MCF 10A (cell line): ENCODE measurements at regions not wholly inside any gene's neighbourhood (a gene's known extent, or its start where the extent isn't known, plus 50 kb on each side); places are given as distances from the start of the nearest gene placed in this dataset.

Experiments used
- BruUV-seq: library from RNA; stranded (reverse); fragments of 400-500 nt; replicated peaks from 2 replicates; lab custom pipeline; 2021; lab: Mats Ljungman, UMichigan
- CTCF ChIA-PET: fragments of 300-600 bp; sonication (Branson Sonifier 250); formaldehyde crosslinking; extraction: SDS; loops from one replicate; lab custom pipeline; 2021; ENCODE audit warnings: antibody characterized with exemption, inconsistent platforms; lab: Yijun Ruan, JAX
- POLR2A ChIA-PET: fragments of 300-600, 350-650 bp; sonication (Branson Sonifier 250); formaldehyde crosslinking; extraction: SDS; loops from one replicate; lab custom pipeline; 2020; ENCODE audit warnings: antibody characterized with exemption, inconsistent platforms; lab: Yijun Ruan, JAX
- DNase-seq: peaks from one replicate; pipeline ENCODE4 v3.0.0-alpha.2; 2018; ENCODE audit not compliant: unreplicated experiment
- H3K27ac Mint-ChIP-seq: one replicate; pipeline ENCODE4 v1.8.0; 2022; ENCODE audit warnings: mild to moderate bottlenecking, low read depth, mixed read lengths; ENCODE audit not compliant: unreplicated experiment
- H3K27me3 Mint-ChIP-seq: one replicate; pipeline ENCODE4 v1.8.0; 2022; ENCODE audit warnings: mixed read lengths; ENCODE audit not compliant: insufficient read depth, unreplicated experiment
- H3K36me3 Mint-ChIP-seq: one replicate; pipeline ENCODE4 v1.8.0; 2022; ENCODE audit warnings: mild to moderate bottlenecking, moderate library complexity, mixed read lengths; ENCODE audit not compliant: insufficient read depth, unreplicated experiment
- H3K4me1 Mint-ChIP-seq: one replicate; pipeline ENCODE4 v1.8.0; 2022; ENCODE audit warnings: mixed read lengths; ENCODE audit not compliant: insufficient read depth, unreplicated experiment
- H3K4me3 Mint-ChIP-seq: one replicate; pipeline ENCODE4 v1.8.0; 2022; ENCODE audit warnings: mild to moderate bottlenecking, moderate library complexity, mixed read lengths; ENCODE audit not compliant: unreplicated experiment
- H3K9me3 Mint-ChIP-seq: one replicate; pipeline ENCODE4 v1.8.0; 2022; ENCODE audit warnings: mixed read lengths; ENCODE audit not compliant: unreplicated experiment
- intact Hi-C: fragments of 100-400 bp; cut with micrococcal nuclease; formaldehyde crosslinking; loops from 2 replicates; pipeline ENCODE4 v1.14.1; 2022
- TF ChIP-seq, protein P1 (sequence below): fragments of 200-600 bp; IDR thresholded peaks from one replicate; pipeline ENCODE4 v1.8.0; 2022; ENCODE audit warnings: antibody characterized with exemption, mild to moderate bottlenecking; ENCODE audit not compliant: unreplicated experiment

GRCh38 chr14:41350476-41350875 lies 256.2 kb upstream of the LRFN5 start:
- H3K27me3 Mint-ChIP-seq: no peaks in the 10 kb centered on the region
- CTCF ChIA-PET: no interaction called here

GRCh38 chr14:41349289-41349910 lies 257.3 kb upstream of the LRFN5 start:
- H3K9me3 Mint-ChIP-seq: no peaks in the 10 kb centered on the region
- intact Hi-C loops: no loop called here

More at GRCh38 chr14:41350476-41350875, 256.2 kb upstream of the LRFN5 start:
- BruUV-seq: no TSS peak
- Mint-ChIP-seq H3K4me3 (no peak overlapping the region), H3K9me3 (no peaks in the 10 kb centered on the region), H3K36me3 (no peaks in the 10 kb centered on the region), H3K4me1 (no peaks in the 10 kb centered on the region), H3K27ac (no peak overlapping the region)
- TF ChIP-seq, protein P1, sequence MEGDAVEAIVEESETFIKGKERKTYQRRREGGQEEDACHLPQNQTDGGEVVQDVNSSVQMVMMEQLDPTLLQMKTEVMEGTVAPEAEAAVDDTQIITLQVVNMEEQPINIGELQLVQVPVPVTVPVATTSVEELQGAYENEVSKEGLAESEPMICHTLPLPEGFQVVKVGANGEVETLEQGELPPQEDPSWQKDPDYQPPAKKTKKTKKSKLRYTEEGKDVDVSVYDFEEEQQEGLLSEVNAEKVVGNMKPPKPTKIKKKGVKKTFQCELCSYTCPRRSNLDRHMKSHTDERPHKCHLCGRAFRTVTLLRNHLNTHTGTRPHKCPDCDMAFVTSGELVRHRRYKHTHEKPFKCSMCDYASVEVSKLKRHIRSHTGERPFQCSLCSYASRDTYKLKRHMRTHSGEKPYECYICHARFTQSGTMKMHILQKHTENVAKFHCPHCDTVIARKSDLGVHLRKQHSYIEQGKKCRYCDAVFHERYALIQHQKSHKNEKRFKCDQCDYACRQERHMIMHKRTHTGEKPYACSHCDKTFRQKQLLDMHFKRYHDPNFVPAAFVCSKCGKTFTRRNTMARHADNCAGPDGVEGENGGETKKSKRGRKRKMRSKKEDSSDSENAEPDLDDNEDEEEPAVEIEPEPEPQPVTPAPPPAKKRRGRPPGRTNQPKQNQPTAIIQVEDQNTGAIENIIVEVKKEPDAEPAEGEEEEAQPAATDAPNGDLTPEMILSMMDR: no peak
- DNase-seq: no peak
- POLR2A ChIA-PET: no interaction called here
- intact Hi-C loops: no loop called here

GRCh38 chr14:41343857-41344256 lies 262.8 kb upstream of the LRFN5 start:
- Mint-ChIP-seq H3K27ac (no peak overlapping the region), H3K9me3 (no peaks in the 10 kb centered on the region), H3K36me3 (no peaks in the 10 kb centered on the region), H3K4me3 (no peak overlapping the region), H3K4me1 (no peaks in the 10 kb centered on the region), H3K27me3 (no peaks in the 10 kb centered on the region)
- TF ChIP-seq, protein P1: no peak
- intact Hi-C loops: no loop called here
- BruUV-seq: no TSS peak
- ChIA-PET CTCF (interaction anchor here (1.1 kb wide), 1 partner anchor 71 kb away, joined by 3 read pairs; no protein-coding TSS in a partner anchor), POLR2A (no interaction called here)
- DNase-seq: no peak

More at GRCh38 chr14:41349289-41349910, 257.3 kb upstream of the LRFN5 start:
- DNase-seq: no peak
- H3K4me1 Mint-ChIP-seq: no peaks in the 10 kb centered on the region
- H3K36me3 Mint-ChIP-seq: no peaks in the 10 kb centered on the region
- H3K4me3 Mint-ChIP-seq: no peak overlapping the region
- ChIA-PET POLR2A (no interaction called here), CTCF (interaction anchor here (0.6 kb wide), 1 partner anchor 461 kb away, joined by 3 read pairs; no protein-coding TSS in a partner anchor)
- no peaks in the 10 kb centered on the region for H3K27me3 Mint-ChIP-seq
- H3K27ac Mint-ChIP-seq: no peak overlapping the region
- no TSS peak for BruUV-seq
- TF ChIP-seq, protein P1: no peak

DNA sequence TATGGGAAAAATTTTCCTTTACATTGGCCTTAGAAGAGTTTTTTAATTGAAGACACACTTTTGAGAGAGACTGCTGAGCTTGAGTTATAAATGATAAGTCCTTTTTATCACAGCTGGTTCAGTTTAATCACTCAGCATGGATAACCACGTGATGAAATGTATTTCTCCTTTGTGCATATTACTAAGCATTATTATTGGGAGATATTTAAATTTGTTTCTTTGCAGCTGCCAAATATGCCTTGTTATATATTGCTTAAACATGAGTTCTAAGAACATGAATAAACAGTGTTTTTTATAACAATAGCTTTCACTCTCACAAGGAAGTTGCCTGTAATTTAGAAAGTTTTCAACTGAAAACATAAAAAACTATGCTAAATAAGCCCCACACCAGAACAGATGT lies 293.5 kb upstream of the LRFN5 start:
- DNase-seq: no peak
- no peak overlapping the region for H3K27ac Mint-ChIP-seq
- ChIA-PET POLR2A (no interaction called here), CTCF (no interaction called here)
- H3K4me1 Mint-ChIP-seq: no peaks in the 10 kb centered on the region
- peaks cover 15% of the 10 kb centered on the region for H3K27me3 Mint-ChIP-seq
- TF ChIP-seq, protein P1: no peak
- H3K9me3 Mint-ChIP-seq: peaks cover 8% of the 10 kb centered on the region
- intact Hi-C loops: no loop called here
- no peak overlapping the region for H3K4me3 Mint-ChIP-seq
- no peaks in the 10 kb centered on the region for H3K36me3 Mint-ChIP-seq
- BruUV-seq: no TSS peak
